ENCODE measurements at regions not wholly inside any gene's neighbourhood (a gene's known extent, or its start where the extent isn't known, plus 50 kb on each side); places are given as distances from the start of the nearest gene placed in this dataset.

GRCh38 chr13:37429976-37430375 is 168.6 kb downstream of the POSTN start:
- Histone ChIP-seq H3K4me2 (no peak overlapping the region), H3K9me2 (replicated peaks; ENCODE audit: insufficient read depth) (no peaks in the 10 kb centered on the region), H2AFZ (no peak overlapping the region), H3K4me1 (ENCODE audit: insufficient read depth) (no peaks in the 10 kb centered on the region), H3K9me3 (ENCODE audit: low read depth) (no peaks in the 10 kb centered on the region), H3K79me2 (no peaks in the 10 kb centered on the region), H3K27me3 (no peaks in the 10 kb centered on the region), H3K36me3 (replicated peaks; ENCODE audit: insufficient read depth, low read depth) (no peaks in the 10 kb centered on the region), H3K27ac (no peak overlapping the region), H4K20me1 (ENCODE audit: insufficient read depth, poor library complexity, severe bottlenecking) (no peaks in the 10 kb centered on the region), H3K4me3 (no peak overlapping the region)
- DNase-seq (ENCODE audit: low spot score): no peak
- TF ChIP-seq EZH2 (IDR thresholded peaks at IDR 0.05; ENCODE audit: borderline replicate concordance) (no peak), EZH2phosphoT487 (IDR thresholded peaks at IDR 0.05; ENCODE audit: low read depth, severe bottlenecking, unreplicated experiment) (no peak)
- TF ChIP-seq, protein P1, sequence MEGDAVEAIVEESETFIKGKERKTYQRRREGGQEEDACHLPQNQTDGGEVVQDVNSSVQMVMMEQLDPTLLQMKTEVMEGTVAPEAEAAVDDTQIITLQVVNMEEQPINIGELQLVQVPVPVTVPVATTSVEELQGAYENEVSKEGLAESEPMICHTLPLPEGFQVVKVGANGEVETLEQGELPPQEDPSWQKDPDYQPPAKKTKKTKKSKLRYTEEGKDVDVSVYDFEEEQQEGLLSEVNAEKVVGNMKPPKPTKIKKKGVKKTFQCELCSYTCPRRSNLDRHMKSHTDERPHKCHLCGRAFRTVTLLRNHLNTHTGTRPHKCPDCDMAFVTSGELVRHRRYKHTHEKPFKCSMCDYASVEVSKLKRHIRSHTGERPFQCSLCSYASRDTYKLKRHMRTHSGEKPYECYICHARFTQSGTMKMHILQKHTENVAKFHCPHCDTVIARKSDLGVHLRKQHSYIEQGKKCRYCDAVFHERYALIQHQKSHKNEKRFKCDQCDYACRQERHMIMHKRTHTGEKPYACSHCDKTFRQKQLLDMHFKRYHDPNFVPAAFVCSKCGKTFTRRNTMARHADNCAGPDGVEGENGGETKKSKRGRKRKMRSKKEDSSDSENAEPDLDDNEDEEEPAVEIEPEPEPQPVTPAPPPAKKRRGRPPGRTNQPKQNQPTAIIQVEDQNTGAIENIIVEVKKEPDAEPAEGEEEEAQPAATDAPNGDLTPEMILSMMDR (IDR thresholded peaks at IDR 0.05; ENCODE audit: poor library complexity): no peak
- 76% methylated on average over 2 of the region's 2 CpGs for WGBS (ENCODE audit: low lambda C conversion rate, missing lambda C conversion rate)

DNA sequence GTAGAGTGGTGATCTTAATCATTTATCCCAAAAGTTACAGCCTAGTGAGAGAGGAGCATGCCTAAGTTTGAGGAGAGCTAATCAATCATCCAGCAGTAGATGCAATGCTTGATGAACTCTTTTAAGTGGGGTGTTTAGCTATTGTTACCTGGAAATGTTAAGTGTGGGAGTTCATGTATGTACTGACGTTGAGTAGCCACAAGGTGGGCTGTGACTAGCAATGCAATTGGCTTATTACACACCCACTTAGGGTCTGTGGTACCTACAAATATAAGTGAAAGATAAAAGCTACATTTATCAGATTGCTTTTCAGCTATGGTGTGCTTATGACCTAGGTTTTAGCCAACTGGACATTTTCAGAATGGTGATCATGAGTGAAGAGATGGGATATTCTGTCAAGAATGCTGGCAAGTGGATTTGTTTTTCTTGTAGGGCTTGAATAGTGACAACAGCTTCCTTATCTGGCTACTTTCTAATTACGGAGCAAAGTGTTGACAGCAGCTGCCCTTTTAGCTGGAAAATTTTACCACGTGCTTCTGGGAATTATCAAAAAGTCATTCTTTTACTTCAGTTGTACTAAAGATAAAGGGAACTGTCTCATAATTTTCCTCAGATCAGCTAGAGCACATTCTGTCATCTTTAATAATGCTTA is 170.6 kb downstream of the POSTN start:
- Histone ChIP-seq H3K4me1 (ENCODE audit: insufficient read depth) (no peaks in the 10 kb centered on the region), H3K27me3 (no peaks in the 10 kb centered on the region), H3K4me2 (no peak overlapping the region), H3K79me2 (no peaks in the 10 kb centered on the region), H4K20me1 (ENCODE audit: insufficient read depth, poor library complexity, severe bottlenecking) (no peaks in the 10 kb centered on the region), H3K4me3 (no peak overlapping the region), H2AFZ (no peak overlapping the region), H3K27ac (no peak overlapping the region), H3K36me3 (replicated peaks; ENCODE audit: insufficient read depth, low read depth) (no peaks in the 10 kb centered on the region), H3K9me2 (replicated peaks; ENCODE audit: insufficient read depth) (no peaks in the 10 kb centered on the region), H3K9me3 (ENCODE audit: low read depth) (no peaks in the 10 kb centered on the region)
- no peak for DNase-seq (ENCODE audit: low spot score)
- TF ChIP-seq EZH2 (IDR thresholded peaks at IDR 0.05; ENCODE audit: borderline replicate concordance): no peak
- WGBS (ENCODE audit: low lambda C conversion rate, missing lambda C conversion rate): 34% methylated on average over 3 of the region's 3 CpGs

DNA sequence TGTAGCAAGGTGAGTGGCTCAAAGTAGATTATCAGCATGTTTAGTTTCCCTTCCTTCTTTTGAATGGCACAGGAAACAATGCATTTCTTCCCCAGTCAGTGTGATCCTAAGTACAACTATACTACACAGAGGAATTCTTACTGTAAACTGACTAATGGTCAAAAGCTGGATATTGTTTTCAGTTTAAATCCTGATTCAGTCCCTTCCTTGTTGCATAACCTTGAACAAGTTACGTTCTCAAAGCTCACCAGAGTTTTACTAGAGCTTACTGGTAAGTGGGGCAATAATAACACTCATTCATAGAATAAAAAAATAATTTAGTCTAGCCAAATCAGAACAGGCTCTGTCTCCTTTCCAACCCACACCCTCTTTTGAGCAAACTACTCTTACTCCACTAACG is 180.1 kb downstream of the POSTN start:
- no peak for DNase-seq (ENCODE audit: low spot score)
- 63% methylated on average over 2 of the region's 2 CpGs for WGBS (ENCODE audit: low lambda C conversion rate, missing lambda C conversion rate)
- H4K20me1 ChIP-seq (ENCODE audit: insufficient read depth, poor library complexity, severe bottlenecking): no peaks in the 10 kb centered on the region

DNA sequence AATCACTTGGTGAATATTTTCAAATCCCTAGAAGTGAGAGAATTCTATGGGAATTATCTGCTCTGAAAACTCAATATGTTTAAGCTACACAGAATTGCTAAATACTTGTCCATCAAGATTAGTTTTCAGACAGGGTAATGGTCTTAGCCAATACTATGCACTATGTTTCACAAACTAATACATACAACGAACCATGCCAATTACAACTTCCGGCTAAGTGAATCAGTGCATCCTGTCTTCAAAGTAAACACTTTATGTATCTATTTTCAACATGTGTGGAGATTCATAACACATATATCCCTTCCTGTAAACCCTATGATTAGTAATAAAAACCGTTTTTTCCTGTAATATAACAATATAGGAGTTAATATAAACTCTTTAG is 181.5 kb downstream of the POSTN start:
- Histone ChIP-seq H3K4me2 (no peak overlapping the region), H3K36me3 (replicated peaks; ENCODE audit: insufficient read depth, low read depth) (no peaks in the 10 kb centered on the region), H3K27me3 (no peaks in the 10 kb centered on the region), H3K27ac (no peak overlapping the region), H3K4me3 (no peak overlapping the region), H3K4me1 (ENCODE audit: insufficient read depth) (peaks cover 9% of the 10 kb centered on the region), H3K9me2 (replicated peaks; ENCODE audit: insufficient read depth) (no peaks in the 10 kb centered on the region), H3K79me2 (no peaks in the 10 kb centered on the region), H4K20me1 (ENCODE audit: insufficient read depth, poor library complexity, severe bottlenecking) (no peaks in the 10 kb centered on the region), H2AFZ (no peak overlapping the region), H3K9me3 (ENCODE audit: low read depth) (no peaks in the 10 kb centered on the region)
- 63% methylated on average over 3 of the region's 3 CpGs for WGBS (ENCODE audit: low lambda C conversion rate, missing lambda C conversion rate)
- no peak for DNase-seq (ENCODE audit: low spot score)
- no peak for TF ChIP-seq EZH2 (IDR thresholded peaks at IDR 0.05; ENCODE audit: borderline replicate concordance)
- no peak for TF ChIP-seq EZH2phosphoT487 (IDR thresholded peaks at IDR 0.05; ENCODE audit: low read depth, severe bottlenecking, unreplicated experiment)
- TF ChIP-seq, protein P1 (IDR thresholded peaks at IDR 0.05; ENCODE audit: poor library complexity): no peak

More for the DNA sequence above, 180.1 kb downstream of the POSTN start:
- no peak overlapping the region for H3K4me2 ChIP-seq
- H3K27ac ChIP-seq: no peak overlapping the region
- TF ChIP-seq EZH2phosphoT487 (IDR thresholded peaks at IDR 0.05; ENCODE audit: low read depth, severe bottlenecking, unreplicated experiment): no peak
- TF ChIP-seq, protein P1 (IDR thresholded peaks at IDR 0.05; ENCODE audit: poor library complexity): no peak
- no peak for TF ChIP-seq EZH2 (IDR thresholded peaks at IDR 0.05; ENCODE audit: borderline replicate concordance)
- H3K9me2 ChIP-seq (replicated peaks; ENCODE audit: insufficient read depth): no peaks in the 10 kb centered on the region
- H3K4me3 ChIP-seq: no peak overlapping the region
- no peaks in the 10 kb centered on the region for H3K79me2 ChIP-seq
- no peak overlapping the region for H2AFZ ChIP-seq
- no peaks in the 10 kb centered on the region for H3K36me3 ChIP-seq (replicated peaks; ENCODE audit: insufficient read depth, low read depth)
- no peaks in the 10 kb centered on the region for H3K9me3 ChIP-seq (ENCODE audit: low read depth)
- H3K4me1 ChIP-seq (ENCODE audit: insufficient read depth): peaks cover 9% of the 10 kb centered on the region
- no peaks in the 10 kb centered on the region for H3K27me3 ChIP-seq

Data from hepatocyte (in vitro differentiated cells).